GM19372 (cell line): ENCODE measurements at regions not wholly inside any gene's neighbourhood (a gene's known extent, or its start where the extent isn't known, plus 50 kb on each side); places are given as distances from the start of the nearest gene placed in this dataset.

Source experiments
- ATAC-seq: cut with Tn5 transposase; IDR thresholded peaks from one replicate; pipeline ENCODE4 v1.9.1; 2021; ENCODE audit warnings: mild to moderate bottlenecking, low read depth, moderate library complexity; ENCODE audit not compliant: unreplicated experiment

GRCh38 chr5:167171056-167171455 is 1120.4 kb upstream of the WWC1 start:
- ATAC-seq = no peak

GRCh38 chr5:167177736-167178135 is 1113.7 kb upstream of the WWC1 start:
- no peak for ATAC-seq

- no peak for ATAC-seq
Observed at GRCh38 chr5:167180906-167181305, 1110.5 kb upstream of the WWC1 start.

- no peak for ATAC-seq
Observed at GRCh38 chr5:167205881-167206280, 1085.6 kb upstream of the WWC1 start.

GRCh38 chr5:167207081-167207480 is 1084.4 kb upstream of the WWC1 start:
- ATAC-seq = no peak

- no peak for ATAC-seq
Observed at GRCh38 chr5:167208911-167209310, 1082.5 kb upstream of the WWC1 start.

- ATAC-seq = no peak
Observed at GRCh38 chr5:167217097-167217743, 1074.2 kb upstream of the WWC1 start.

- ATAC-seq = no peak
Observed at GRCh38 chr5:167219298-167219697, 1072.1 kb upstream of the WWC1 start.

- ATAC-seq = no peak
Observed at GRCh38 chr5:167226386-167226785, 1065.1 kb upstream of the WWC1 start.

GRCh38 chr5:167228134-167228533 is 1063.3 kb upstream of the WWC1 start:
- ATAC-seq = no peak

GRCh38 chr5:167229751-167230150 is 1061.7 kb upstream of the WWC1 start:
- ATAC-seq = no peak

- no peak for ATAC-seq
Observed at GRCh38 chr5:167230414-167230813, 1061.0 kb upstream of the WWC1 start.

- ATAC-seq = no peak
Observed at GRCh38 chr5:167232675-167233311, 1058.7 kb upstream of the WWC1 start.

- ATAC-seq = no peak
Observed at GRCh38 chr5:167233507-167234220, 1057.8 kb upstream of the WWC1 start.

- no peak for ATAC-seq
Observed at GRCh38 chr5:167241436-167242067, 1049.9 kb upstream of the WWC1 start.

GRCh38 chr5:167242701-167243100 is 1048.7 kb upstream of the WWC1 start:
- no peak for ATAC-seq

GRCh38 chr5:167243463-167243862 is 1048.0 kb upstream of the WWC1 start:
- no peak for ATAC-seq

- no peak for ATAC-seq
Observed at GRCh38 chr5:167244583-167244982, 1046.9 kb upstream of the WWC1 start.

- no peak for ATAC-seq
Observed at GRCh38 chr5:167245868-167246267, 1045.6 kb upstream of the WWC1 start.

- ATAC-seq = no peak
Observed at GRCh38 chr5:167247816-167248215, 1043.6 kb upstream of the WWC1 start.

GRCh38 chr5:167248257-167248656 is 1043.2 kb upstream of the WWC1 start:
- no peak for ATAC-seq
